ENCODE measurements at regions not wholly inside any gene's neighbourhood (a gene's known extent, or its start where the extent isn't known, plus 50 kb on each side); places are given as distances from the start of the nearest gene placed in this dataset.

- Histone ChIP-seq H3F3A (ENCODE audit: insufficient read depth) (no peaks in the 10 kb centered on the region), H3K36me3 (ENCODE audit: low read depth) (no peaks in the 10 kb centered on the region), H3K9me3 (ENCODE audit: low read depth) (no peaks in the 10 kb centered on the region), H3K4me1 (ENCODE audit: insufficient read depth) (no peaks in the 10 kb centered on the region), H3K9me2 (ENCODE audit: insufficient read depth) (no peaks in the 10 kb centered on the region), H3K27ac (no peak overlapping the region), H4K20me1 (ENCODE audit: insufficient read depth) (no peaks in the 10 kb centered on the region), H3K4me3 (no peak overlapping the region), H3K27me3 (replicated peaks; ENCODE audit: insufficient read depth) (no peaks in the 10 kb centered on the region), H3K9ac (no peak overlapping the region), H3K4me2 (ENCODE audit: unreplicated experiment) (no peak overlapping the region), H2AFZ (no peak overlapping the region), H3K79me2 (ENCODE audit: insufficient read depth) (no peaks in the 10 kb centered on the region)
- in situ Hi-C loops (cut with MboI) = no loop called here
- no peak for TF ChIP-seq EZH2 (IDR thresholded peaks at IDR 0.05; ENCODE audit: insufficient read depth, poor library complexity, severe bottlenecking)
- no peak for TF ChIP-seq EZH2phosphoT487 (IDR thresholded peaks at IDR 0.05; ENCODE audit: insufficient read depth, low read depth)
- peak; percentile 18 for DNase-seq
- 10% methylated on average over 2 of the region's 2 CpGs for WGBS, 2 experiments (ENCODE audit: low coverage in 1 of 2, low lambda C conversion rate in 2 of 2, missing lambda C conversion rate in 2 of 2)
Measured at GRCh38 chr4:127236889-127237288, 395.9 kb upstream of the INTU start.

DNA sequence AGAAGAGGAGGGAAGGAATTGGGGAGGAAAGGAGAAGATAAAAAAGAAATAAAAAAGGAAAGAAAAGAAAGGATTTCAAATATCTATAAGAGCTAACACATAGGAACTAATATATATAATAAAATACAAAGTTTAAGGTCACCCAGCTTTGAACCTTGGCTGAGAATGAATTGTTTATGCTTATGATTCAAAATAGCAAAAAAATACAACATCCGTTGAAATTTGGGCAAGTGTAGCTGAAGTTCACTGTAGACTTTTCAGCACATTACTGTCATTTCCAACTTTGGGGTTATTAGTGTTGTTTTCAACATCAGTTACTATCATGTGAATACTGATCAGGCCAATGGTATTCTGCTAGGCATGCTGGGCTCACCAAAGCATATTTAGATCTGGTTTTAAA is 395.2 kb upstream of the INTU start:
- no peak for DNase-seq
- Histone ChIP-seq H4K20me1 (ENCODE audit: insufficient read depth) (no peaks in the 10 kb centered on the region), H3K79me2 (ENCODE audit: insufficient read depth) (no peaks in the 10 kb centered on the region), H3F3A (ENCODE audit: insufficient read depth) (no peaks in the 10 kb centered on the region), H3K9me3 (ENCODE audit: low read depth) (no peaks in the 10 kb centered on the region), H2AFZ (no peak overlapping the region), H3K4me1 (ENCODE audit: insufficient read depth) (no peaks in the 10 kb centered on the region), H3K4me3 (no peak overlapping the region), H3K36me3 (ENCODE audit: low read depth) (no peaks in the 10 kb centered on the region), H3K9me2 (ENCODE audit: insufficient read depth) (no peaks in the 10 kb centered on the region), H3K27ac (no peak overlapping the region), H3K4me2 (ENCODE audit: unreplicated experiment) (no peak overlapping the region), H3K27me3 (replicated peaks; ENCODE audit: insufficient read depth) (no peaks in the 10 kb centered on the region), H3K9ac (no peak overlapping the region)
- WGBS, 2 experiments (ENCODE audit: low coverage in 1 of 2, low lambda C conversion rate in 2 of 2, missing lambda C conversion rate in 2 of 2) = 3 to 19% methylated on average over 1 of the region's 1 CpG
- no peak for TF ChIP-seq EZH2phosphoT487 (IDR thresholded peaks at IDR 0.05; ENCODE audit: insufficient read depth, low read depth)
- TF ChIP-seq EZH2 (IDR thresholded peaks at IDR 0.05; ENCODE audit: insufficient read depth, poor library complexity, severe bottlenecking) = no peak
- in situ Hi-C loops (cut with MboI) = no loop called here

GRCh38 chr4:127238956-127239475 is 393.7 kb upstream of the INTU start:
- Histone ChIP-seq H3K4me2 (ENCODE audit: unreplicated experiment) (no peak overlapping the region), H3K9ac (no peak overlapping the region), H3K4me1 (ENCODE audit: insufficient read depth) (no peaks in the 10 kb centered on the region), H3K36me3 (ENCODE audit: low read depth) (no peaks in the 10 kb centered on the region), H3F3A (ENCODE audit: insufficient read depth) (no peaks in the 10 kb centered on the region), H3K9me3 (ENCODE audit: low read depth) (no peaks in the 10 kb centered on the region), H3K27me3 (replicated peaks; ENCODE audit: insufficient read depth) (no peaks in the 10 kb centered on the region), H2AFZ (no peak overlapping the region; the same call in 1 of the 2 replicates), H3K9me2 (ENCODE audit: insufficient read depth) (no peaks in the 10 kb centered on the region), H4K20me1 (ENCODE audit: insufficient read depth) (no peaks in the 10 kb centered on the region), H3K27ac (no peak overlapping the region), H3K79me2 (ENCODE audit: insufficient read depth) (no peaks in the 10 kb centered on the region), H3K4me3 (no peak overlapping the region)
- DNase-seq = no peak
- in situ Hi-C loops (cut with MboI) = no loop called here
- no peak for TF ChIP-seq EZH2phosphoT487 (IDR thresholded peaks at IDR 0.05; ENCODE audit: insufficient read depth, low read depth)
- no peak for TF ChIP-seq EZH2 (IDR thresholded peaks at IDR 0.05; ENCODE audit: insufficient read depth, poor library complexity, severe bottlenecking)
- 38 to 40% methylated on average over 5 of the region's 5 CpGs for WGBS, 2 experiments (ENCODE audit: low coverage in 1 of 2, low lambda C conversion rate in 2 of 2, missing lambda C conversion rate in 2 of 2)

GRCh38 chr4:127239902-127240763 is 392.6 kb upstream of the INTU start:
- WGBS, 2 experiments (ENCODE audit: low coverage in 1 of 2, low lambda C conversion rate in 2 of 2, missing lambda C conversion rate in 2 of 2) = 83 to 85% methylated on average over 7 of the region's 7 CpGs
- no peaks in the 10 kb centered on the region for H3K79me2 ChIP-seq (ENCODE audit: insufficient read depth)
- no peaks in the 10 kb centered on the region for H3K27me3 ChIP-seq (replicated peaks; ENCODE audit: insufficient read depth)
- in situ Hi-C loops (cut with MboI) = no loop called here
- no peaks in the 10 kb centered on the region for H3F3A ChIP-seq (ENCODE audit: insufficient read depth)
- H3K9ac ChIP-seq = no peak overlapping the region
- H2AFZ ChIP-seq = no peak overlapping the region
- H3K4me2 ChIP-seq (ENCODE audit: unreplicated experiment) = no peak overlapping the region
- no peak for DNase-seq
- no peak overlapping the region for H3K27ac ChIP-seq
- H3K4me3 ChIP-seq = no peak overlapping the region
- no peak for TF ChIP-seq EZH2 (IDR thresholded peaks at IDR 0.05; ENCODE audit: insufficient read depth, poor library complexity, severe bottlenecking)
- TF ChIP-seq EZH2phosphoT487 (IDR thresholded peaks at IDR 0.05; ENCODE audit: insufficient read depth, low read depth) = no peak
- H3K36me3 ChIP-seq (ENCODE audit: low read depth) = no peaks in the 10 kb centered on the region
- H4K20me1 ChIP-seq (ENCODE audit: insufficient read depth) = no peaks in the 10 kb centered on the region
- no peaks in the 10 kb centered on the region for H3K4me1 ChIP-seq (ENCODE audit: insufficient read depth)
- H3K9me2 ChIP-seq (ENCODE audit: insufficient read depth) = no peaks in the 10 kb centered on the region
- no peaks in the 10 kb centered on the region for H3K9me3 ChIP-seq (ENCODE audit: low read depth)

All from GM23248 (cell line).